ENCODE measurements at regions not wholly inside any gene's neighbourhood (a gene's known extent, or its start where the extent isn't known, plus 50 kb on each side); places are given as distances from the start of the nearest gene placed in this dataset.

DNA sequence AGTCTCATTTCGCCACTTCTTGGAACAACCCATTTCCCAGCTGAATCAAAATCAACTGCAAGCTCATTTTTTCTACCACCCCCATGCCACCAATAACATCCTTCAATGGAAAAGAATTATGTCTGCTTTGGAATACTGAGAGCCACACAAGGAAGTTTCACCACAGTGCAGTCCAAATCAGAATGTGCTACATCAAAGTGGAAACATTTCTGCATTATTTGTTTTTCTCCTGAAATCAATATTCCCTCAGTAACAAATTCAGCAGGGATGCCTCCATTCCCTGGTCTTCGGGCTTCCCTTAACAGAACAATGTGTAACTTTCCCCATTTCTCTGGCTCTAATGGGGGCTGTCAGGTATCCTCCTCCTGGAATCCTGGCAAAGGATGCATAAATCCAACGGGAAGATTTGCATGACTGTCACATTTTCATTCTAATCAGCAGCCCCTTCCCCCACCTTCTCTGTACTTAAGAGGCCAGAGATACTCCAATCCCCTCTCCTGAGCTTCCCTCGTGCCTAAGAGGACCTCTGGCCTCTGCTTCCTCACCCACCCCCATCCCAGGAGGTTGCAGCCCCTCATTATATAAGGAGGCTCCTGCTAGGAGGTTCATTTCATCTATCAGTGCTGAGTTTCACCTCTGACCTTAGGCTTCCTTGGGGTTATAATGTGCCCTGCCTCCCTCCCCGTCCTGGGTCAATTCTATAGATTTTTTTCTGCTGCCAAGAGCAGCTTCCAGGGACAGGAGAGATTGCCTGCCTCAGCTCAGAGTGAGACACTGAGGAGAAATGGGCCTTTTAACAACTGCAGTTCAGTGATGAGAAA lies 201.1 kb downstream of the OMA1 start:
- H3K4me1 ChIP-seq (ENCODE audit: control insufficient read depth, insufficient read depth, low read length): peaks cover 5% of the 10 kb centered on the region; the same call in 1 of the 2 replicates
- H3K9me3 ChIP-seq (ENCODE audit: control insufficient read depth, insufficient read depth, low read length): no peaks in the 10 kb centered on the region
- H3K27ac ChIP-seq (ENCODE audit: low read length): no peak overlapping the region
- no peaks in the 10 kb centered on the region for H3K27me3 ChIP-seq (ENCODE audit: control insufficient read depth, insufficient read depth, low read length)
- no peaks in the 10 kb centered on the region for H3K36me3 ChIP-seq (ENCODE audit: control insufficient read depth, insufficient read depth, low read length)
- WGBS (ENCODE audit: insufficient coverage, insufficient read length): no CpG with 5 or more reads among the region's 5 CpGs
- no peak overlapping the region for H3K4me3 ChIP-seq (ENCODE audit: low read length)
- no peak for DNase-seq (ENCODE audit: low read depth, low spot score)

DNA sequence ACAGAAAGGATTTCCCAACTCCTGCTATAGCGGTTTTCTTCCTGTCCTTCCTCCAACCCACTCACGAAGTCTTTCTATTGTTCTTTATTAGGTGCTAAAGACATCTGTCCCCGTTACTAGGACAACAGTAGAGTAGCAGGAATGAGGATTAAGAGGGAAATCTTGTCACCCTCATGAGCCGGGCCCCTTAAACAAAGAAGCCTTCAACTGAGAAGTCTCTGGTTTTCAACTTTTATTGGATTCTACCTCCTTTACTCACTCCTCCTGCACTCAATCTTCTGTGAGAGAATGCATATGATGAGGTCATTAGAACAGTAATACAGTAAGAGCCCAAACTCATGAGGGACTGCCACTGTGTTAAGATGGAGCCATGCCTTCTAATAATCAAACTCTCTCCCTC lies 206.3 kb downstream of the OMA1 start:
- no peak for DNase-seq (ENCODE audit: low read depth, low spot score)
- Histone ChIP-seq H3K9me3 (ENCODE audit: control insufficient read depth, insufficient read depth, low read length) (no peaks in the 10 kb centered on the region), H3K4me3 (ENCODE audit: low read length) (no peak overlapping the region), H3K27ac (ENCODE audit: low read length) (no peak overlapping the region), H3K4me1 (ENCODE audit: control insufficient read depth, insufficient read depth, low read length) (peaks cover 2% of the 10 kb centered on the region; the same call in 1 of the 2 replicates), H3K27me3 (ENCODE audit: control insufficient read depth, insufficient read depth, low read length) (no peaks in the 10 kb centered on the region), H3K36me3 (ENCODE audit: control insufficient read depth, insufficient read depth, low read length) (no peaks in the 10 kb centered on the region)
- no CpG with 5 or more reads among the region's 4 CpGs for WGBS (ENCODE audit: insufficient coverage, insufficient read length)

DNA sequence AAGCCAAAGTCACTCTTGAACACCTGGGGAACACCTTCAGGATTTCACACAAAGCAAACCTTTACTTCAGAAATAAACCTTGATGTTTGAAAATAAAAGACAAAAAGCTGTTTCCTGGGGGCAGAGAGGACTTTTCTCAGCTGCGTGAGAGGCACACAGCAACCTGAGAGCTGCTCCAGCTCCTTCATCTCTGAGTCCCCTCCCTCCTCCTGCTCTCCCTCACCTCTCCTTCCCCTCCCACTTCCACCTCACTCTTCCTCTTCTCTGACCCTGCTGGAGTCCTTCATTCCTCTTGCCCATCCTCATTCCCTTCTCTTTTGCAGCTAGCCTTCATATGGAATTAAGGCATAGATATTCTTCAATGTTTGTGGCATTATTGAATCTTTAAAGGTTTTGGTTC lies 208.4 kb downstream of the OMA1 start:
- Histone ChIP-seq H3K4me1 (ENCODE audit: control insufficient read depth, insufficient read depth, low read length) (no peaks in the 10 kb centered on the region), H3K4me3 (ENCODE audit: low read length) (no peak overlapping the region), H3K36me3 (ENCODE audit: control insufficient read depth, insufficient read depth, low read length) (no peaks in the 10 kb centered on the region), H3K27ac (ENCODE audit: low read length) (no peak overlapping the region), H3K9me3 (ENCODE audit: control insufficient read depth, insufficient read depth, low read length) (no peaks in the 10 kb centered on the region), H3K27me3 (ENCODE audit: control insufficient read depth, insufficient read depth, low read length) (no peaks in the 10 kb centered on the region)
- WGBS (ENCODE audit: insufficient coverage, insufficient read length): no CpG with 5 or more reads among the region's 1 CpG
- no peak for DNase-seq (ENCODE audit: low read depth, low spot score)

DNA sequence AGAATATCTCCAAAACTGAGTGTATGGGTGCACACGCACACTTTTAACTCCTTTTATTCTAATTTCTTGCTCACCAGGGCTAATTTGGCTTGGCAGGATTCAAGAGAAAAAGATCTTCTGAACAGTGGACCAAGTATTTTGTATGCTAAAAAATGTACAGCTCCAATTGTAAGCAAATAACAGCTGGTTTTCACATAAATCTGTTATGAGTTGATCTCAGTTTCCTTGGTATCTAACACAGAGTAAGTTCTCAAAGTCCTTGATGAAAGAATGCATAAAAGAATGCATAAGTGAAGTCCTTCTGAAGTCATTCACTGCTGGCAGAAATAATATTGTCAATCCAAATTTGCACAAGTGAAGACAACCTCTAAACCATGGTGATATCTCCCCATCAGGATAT lies 213.0 kb downstream of the OMA1 start:
- Histone ChIP-seq H3K27ac (ENCODE audit: low read length) (no peak overlapping the region), H3K9me3 (ENCODE audit: control insufficient read depth, insufficient read depth, low read length) (no peaks in the 10 kb centered on the region), H3K4me3 (ENCODE audit: low read length) (no peak overlapping the region), H3K4me1 (ENCODE audit: control insufficient read depth, insufficient read depth, low read length) (no peaks in the 10 kb centered on the region), H3K27me3 (ENCODE audit: control insufficient read depth, insufficient read depth, low read length) (no peaks in the 10 kb centered on the region), H3K36me3 (ENCODE audit: control insufficient read depth, insufficient read depth, low read length) (no peaks in the 10 kb centered on the region)
- no CpG with 5 or more reads among the region's 1 CpG for WGBS (ENCODE audit: insufficient coverage, insufficient read length)
- DNase-seq (ENCODE audit: low read depth, low spot score): no peak

DNA sequence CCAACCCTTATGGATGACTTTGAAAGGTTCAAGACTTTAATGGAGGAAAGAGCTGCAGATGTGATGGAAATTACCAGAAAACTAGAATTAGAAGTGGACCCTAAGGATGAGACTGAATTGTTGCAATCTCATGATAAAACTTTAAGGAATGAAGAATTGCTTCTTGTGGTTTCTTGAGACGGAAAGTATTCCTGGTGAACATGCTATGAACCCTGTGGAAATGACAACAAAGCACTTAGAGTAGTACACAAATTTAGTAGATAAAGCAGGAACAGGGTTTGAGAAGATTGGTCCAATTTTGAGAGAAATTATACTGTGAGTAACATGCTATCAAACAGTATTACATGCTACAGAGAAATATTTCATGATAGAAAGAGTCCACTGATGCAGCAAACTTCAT lies 215.4 kb downstream of the OMA1 start:
- no peaks in the 10 kb centered on the region for H3K9me3 ChIP-seq (ENCODE audit: control insufficient read depth, insufficient read depth, low read length)
- whole genome bisulfite sequencing (ENCODE audit: insufficient coverage, insufficient read length): no CpG with 5 or more reads among the region's 1 CpG
- no peaks in the 10 kb centered on the region for H3K36me3 ChIP-seq (ENCODE audit: control insufficient read depth, insufficient read depth, low read length)
- H3K27ac ChIP-seq (ENCODE audit: low read length): no peak overlapping the region
- DNase-seq (ENCODE audit: low read depth, low spot score): no peak
- H3K27me3 ChIP-seq (ENCODE audit: control insufficient read depth, insufficient read depth, low read length): no peaks in the 10 kb centered on the region
- no peaks in the 10 kb centered on the region for H3K4me1 ChIP-seq (ENCODE audit: control insufficient read depth, insufficient read depth, low read length)
- no peak overlapping the region for H3K4me3 ChIP-seq (ENCODE audit: low read length)

DNA sequence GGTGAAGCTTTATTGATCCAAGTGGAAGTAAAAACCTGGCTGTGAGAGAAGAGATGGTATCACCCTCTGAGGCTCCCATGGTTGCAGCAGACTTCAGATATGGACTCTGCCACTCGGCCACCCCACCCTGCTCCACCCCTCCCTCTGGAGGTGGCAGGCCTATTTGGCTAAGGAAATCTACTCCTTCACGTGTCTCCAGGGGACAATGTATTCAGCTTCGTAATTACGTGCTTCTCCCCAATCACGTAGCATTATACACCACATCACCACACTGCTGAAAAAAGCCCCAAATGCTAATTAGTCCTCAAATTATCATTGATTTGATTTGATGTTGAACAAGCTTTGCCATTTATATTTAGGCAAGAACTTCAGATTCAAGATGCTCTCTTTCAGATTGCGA lies 220.7 kb downstream of the OMA1 start:
- Histone ChIP-seq H3K4me1 (ENCODE audit: control insufficient read depth, insufficient read depth, low read length) (no peaks in the 10 kb centered on the region), H3K27ac (ENCODE audit: low read length) (no peak overlapping the region), H3K36me3 (ENCODE audit: control insufficient read depth, insufficient read depth, low read length) (no peaks in the 10 kb centered on the region), H3K4me3 (ENCODE audit: low read length) (no peak overlapping the region), H3K27me3 (ENCODE audit: control insufficient read depth, insufficient read depth, low read length) (no peaks in the 10 kb centered on the region), H3K9me3 (ENCODE audit: control insufficient read depth, insufficient read depth, low read length) (no peaks in the 10 kb centered on the region)
- no peak for DNase-seq (ENCODE audit: low read depth, low spot score)
- WGBS (ENCODE audit: insufficient coverage, insufficient read length): no CpG with 5 or more reads among the region's 6 CpGs

DNA sequence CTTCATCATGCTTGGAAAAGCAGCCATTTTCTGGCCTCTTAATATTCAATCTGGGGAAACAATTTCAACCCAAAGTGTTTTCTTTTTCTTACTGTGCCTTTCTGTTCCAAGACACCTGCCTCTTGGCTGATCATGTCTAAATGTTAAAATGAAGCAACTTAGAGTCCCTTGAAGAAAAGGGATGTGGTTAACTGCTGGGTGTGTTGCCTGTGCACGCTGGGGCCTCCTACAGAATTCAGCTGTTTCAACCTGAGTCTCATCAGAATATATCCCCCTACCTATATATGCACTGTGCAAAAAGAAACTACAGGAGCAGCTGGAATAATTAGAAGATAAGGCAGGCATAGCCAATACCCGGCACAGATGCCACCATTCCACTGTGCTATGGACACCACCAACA lies 222.0 kb downstream of the OMA1 start:
- Histone ChIP-seq H3K27me3 (ENCODE audit: control insufficient read depth, insufficient read depth, low read length) (no peaks in the 10 kb centered on the region), H3K36me3 (ENCODE audit: control insufficient read depth, insufficient read depth, low read length) (no peaks in the 10 kb centered on the region), H3K4me3 (ENCODE audit: low read length) (no peak overlapping the region), H3K27ac (ENCODE audit: low read length) (no peak overlapping the region), H3K9me3 (ENCODE audit: control insufficient read depth, insufficient read depth, low read length) (no peaks in the 10 kb centered on the region; the same call in 1 of the 2 replicates), H3K4me1 (ENCODE audit: control insufficient read depth, insufficient read depth, low read length) (no peaks in the 10 kb centered on the region)
- no CpG with 5 or more reads among the region's 2 CpGs for WGBS (ENCODE audit: insufficient coverage, insufficient read length)
- DNase-seq (ENCODE audit: low read depth, low spot score): no peak

DNA sequence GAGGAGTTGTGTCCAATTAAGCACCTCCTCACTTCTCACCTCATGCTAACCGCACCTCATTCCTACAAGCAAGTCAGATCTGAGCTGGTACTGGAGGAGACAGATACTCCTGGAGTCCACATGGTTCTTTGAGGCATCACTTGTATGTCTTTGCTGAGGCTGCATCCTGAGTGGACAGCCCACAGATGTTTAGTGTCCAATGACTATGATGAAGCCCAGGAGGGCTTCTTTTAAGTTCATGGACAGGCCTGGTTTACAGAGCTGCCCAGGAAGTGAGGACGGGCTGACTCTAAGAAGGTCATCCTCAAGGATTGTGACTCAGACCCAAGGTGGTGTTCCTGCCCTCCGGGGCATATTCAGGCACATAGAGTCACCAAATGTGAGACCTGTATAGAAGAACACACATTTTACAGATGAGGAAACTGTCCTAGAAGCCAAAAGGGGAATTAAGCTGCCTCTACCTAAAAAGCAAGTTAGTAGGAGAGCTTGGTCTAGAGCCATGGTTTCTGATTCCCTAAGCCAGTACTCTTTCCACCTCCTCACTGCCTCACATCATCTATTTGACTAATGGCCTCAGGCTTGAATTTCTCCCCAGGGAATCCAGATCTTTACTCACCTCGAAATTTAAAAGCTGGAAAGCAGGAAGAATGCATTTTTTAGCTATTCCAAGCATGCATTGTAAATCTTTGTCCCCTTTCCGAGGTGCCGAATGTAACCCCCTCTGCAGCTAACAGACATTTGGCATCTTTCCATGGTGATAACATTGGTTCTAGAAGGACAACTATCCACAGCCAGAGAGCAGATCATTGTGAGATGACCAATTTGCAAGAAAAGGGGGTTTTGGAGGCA lies 228.1 kb downstream of the OMA1 start:
- WGBS (ENCODE audit: insufficient coverage, insufficient read length): no CpG with 5 or more reads among the region's 6 CpGs

DNA sequence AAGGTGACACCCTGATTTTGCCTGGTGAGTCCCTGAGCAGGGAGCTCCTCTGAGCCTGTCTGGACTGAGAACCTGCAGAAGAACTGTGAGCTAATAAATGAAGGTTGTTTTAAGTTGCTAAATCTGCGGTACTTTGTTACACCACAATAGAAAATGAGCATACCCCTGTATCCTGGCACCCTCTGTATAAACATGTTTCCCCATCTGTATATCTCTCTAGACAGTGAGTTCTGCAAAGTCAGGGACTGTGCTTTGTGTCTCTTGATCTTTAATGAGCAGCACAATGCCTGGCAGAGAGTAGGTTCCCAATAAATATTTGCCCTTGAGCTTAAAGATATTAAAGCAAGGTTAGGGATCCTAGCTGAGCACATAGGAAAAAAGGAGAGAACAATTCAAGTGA lies 228.8 kb downstream of the OMA1 start:
- H3K27ac ChIP-seq (ENCODE audit: low read length): no peak overlapping the region
- no peaks in the 10 kb centered on the region; the same call in 1 of the 2 replicates for H3K9me3 ChIP-seq (ENCODE audit: control insufficient read depth, insufficient read depth, low read length)
- no peaks in the 10 kb centered on the region for H3K4me1 ChIP-seq (ENCODE audit: control insufficient read depth, insufficient read depth, low read length)
- no peak overlapping the region for H3K4me3 ChIP-seq (ENCODE audit: low read length)
- WGBS (ENCODE audit: insufficient coverage, insufficient read length): no CpG with 5 or more reads among the region's 1 CpG
- DNase-seq (ENCODE audit: low read depth, low spot score): no peak
- no peaks in the 10 kb centered on the region for H3K27me3 ChIP-seq (ENCODE audit: control insufficient read depth, insufficient read depth, low read length)
- no peaks in the 10 kb centered on the region for H3K36me3 ChIP-seq (ENCODE audit: control insufficient read depth, insufficient read depth, low read length)

More for the DNA sequence above, 228.1 kb downstream of the OMA1 start:
- H3K27ac ChIP-seq (ENCODE audit: low read length): no peak overlapping the region
- no peaks in the 10 kb centered on the region for H3K27me3 ChIP-seq (ENCODE audit: control insufficient read depth, insufficient read depth, low read length)
- H3K4me1 ChIP-seq (ENCODE audit: control insufficient read depth, insufficient read depth, low read length): no peaks in the 10 kb centered on the region
- H3K36me3 ChIP-seq (ENCODE audit: control insufficient read depth, insufficient read depth, low read length): no peaks in the 10 kb centered on the region
- DNase-seq (ENCODE audit: low read depth, low spot score): no peak
- no peak overlapping the region for H3K4me3 ChIP-seq (ENCODE audit: low read length)
- H3K9me3 ChIP-seq (ENCODE audit: control insufficient read depth, insufficient read depth, low read length): no peaks in the 10 kb centered on the region; the same call in 1 of the 2 replicates

DNA sequence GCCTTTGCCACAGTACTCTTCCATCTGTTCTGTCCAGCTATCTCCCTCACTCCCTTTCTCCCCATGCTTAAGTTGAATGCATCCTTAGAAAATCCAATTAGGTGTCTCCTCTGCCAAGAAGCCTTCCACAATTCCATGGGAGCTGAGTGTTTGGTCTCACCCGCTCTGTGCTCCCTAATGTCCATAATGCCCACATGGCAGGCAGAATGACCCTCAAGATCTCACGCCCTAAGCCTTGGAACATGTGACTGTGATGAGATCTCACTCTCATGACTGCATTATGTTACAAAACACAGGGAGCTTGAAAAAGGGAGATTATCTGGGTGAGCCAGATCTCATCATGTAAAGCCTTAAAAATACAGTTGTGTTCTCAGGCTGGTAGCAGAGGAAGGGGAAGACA lies 229.4 kb downstream of the OMA1 start:
- Histone ChIP-seq H3K27ac (ENCODE audit: low read length) (no peak overlapping the region), H3K36me3 (ENCODE audit: control insufficient read depth, insufficient read depth, low read length) (no peaks in the 10 kb centered on the region), H3K9me3 (ENCODE audit: control insufficient read depth, insufficient read depth, low read length) (no peaks in the 10 kb centered on the region; the same call in 1 of the 2 replicates), H3K27me3 (ENCODE audit: control insufficient read depth, insufficient read depth, low read length) (no peaks in the 10 kb centered on the region), H3K4me1 (ENCODE audit: control insufficient read depth, insufficient read depth, low read length) (no peaks in the 10 kb centered on the region), H3K4me3 (ENCODE audit: low read length) (no peak overlapping the region)
- DNase-seq (ENCODE audit: low read depth, low spot score): no peak
- no CpG with 5 or more reads among the region's 2 CpGs for WGBS (ENCODE audit: insufficient coverage, insufficient read length)

Measured in iPS DF 6.9 (cell line).